Smooth muscle cell (in vitro differentiated cells): ENCODE measurements at regions not wholly inside any gene's neighbourhood (a gene's known extent, or its start where the extent isn't known, plus 50 kb on each side); places are given as distances from the start of the nearest gene placed in this dataset.

Experiments used
- DNase-seq: peaks from one replicate; lab custom pipeline; 2025; ENCODE audit not compliant: unreplicated experiment; lab: John Stamatoyannopoulos, UW
- H2AFZ ChIP-seq: fragments of 200-600 bp; sonication (generic); 2 replicates; pipeline ENCODE4 v1.6.0; 2016; ENCODE audit warnings: antibody characterized with exemption, low read depth, mild to moderate bottlenecking
- H3F3A ChIP-seq: fragments of 200-600 bp; sonication (generic); 2 replicates; pipeline ENCODE4 v1.6.0; 2017; ENCODE audit warnings: antibody characterized with exemption, low read depth
- H3K27ac ChIP-seq: fragments of 200-600 bp; sonication (generic); 2 replicates; pipeline ENCODE4 v1.5.1; 2016; ENCODE audit warnings: low read depth, mild to moderate bottlenecking
- H3K27me3 ChIP-seq: fragments of 200-600 bp; sonication (generic); 2 replicates; pipeline ENCODE4 v1.6.1; 2016; ENCODE audit warnings: low read depth, mild to moderate bottlenecking
- H3K36me3 ChIP-seq: fragments of 200-600 bp; sonication (generic); 2 replicates; pipeline ENCODE4 v1.5.1; 2016; ENCODE audit warnings: low read depth
- H3K4me1 ChIP-seq: fragments of 200-600 bp; sonication (generic); 2 replicates; pipeline ENCODE4 v1.5.1; 2016; ENCODE audit warnings: low read depth
- H3K4me2 ChIP-seq: fragments of 200-600 bp; sonication (generic); 2 replicates; pipeline ENCODE4 v1.6.0; 2016; ENCODE audit warnings: mild to moderate bottlenecking
- H3K4me3 ChIP-seq: fragments of 200-600 bp; sonication (generic); 2 replicates; pipeline ENCODE4 v1.5.1; 2016; ENCODE audit warnings: mild to moderate bottlenecking
- H3K79me2 ChIP-seq: fragments of 200-600 bp; sonication (generic); 2 replicates; pipeline ENCODE4 v1.6.0; 2016; ENCODE audit warnings: low read depth, mild to moderate bottlenecking
- H3K9ac ChIP-seq: fragments of 200-600 bp; sonication (generic); 2 replicates; pipeline ENCODE4 v1.6.0; 2016; ENCODE audit warnings: low read depth
- H3K9me3 ChIP-seq: fragments of 200-600 bp; sonication (generic); replicated peaks from 2 replicates; pipeline ENCODE4 v1.5.1; 2016; ENCODE audit warnings: low read depth
- H4K20me1 ChIP-seq: fragments of 200-600 bp; sonication (generic); 2 replicates; pipeline ENCODE4 v1.6.0; 2016; ENCODE audit warnings: low read depth
- WGBS: methylation state at CpG from one replicate; pipeline ENCODE4 v1.1.7; 2016; ENCODE audit warnings: low lambda C conversion rate; 5-methylcytosine and 5-hydroxymethylcytosine counted together
- TF ChIP-seq, protein P1 (sequence below): fragments of 200-600 bp; sonication (generic); IDR thresholded peaks from 2 replicates; pipeline ENCODE4 v1.5.1; 2017; ENCODE audit warnings: borderline replicate concordance, mild to moderate bottlenecking, antibody characterized with exemption; ENCODE audit not compliant: insufficient read depth, poor library complexity, severe bottlenecking

DNA sequence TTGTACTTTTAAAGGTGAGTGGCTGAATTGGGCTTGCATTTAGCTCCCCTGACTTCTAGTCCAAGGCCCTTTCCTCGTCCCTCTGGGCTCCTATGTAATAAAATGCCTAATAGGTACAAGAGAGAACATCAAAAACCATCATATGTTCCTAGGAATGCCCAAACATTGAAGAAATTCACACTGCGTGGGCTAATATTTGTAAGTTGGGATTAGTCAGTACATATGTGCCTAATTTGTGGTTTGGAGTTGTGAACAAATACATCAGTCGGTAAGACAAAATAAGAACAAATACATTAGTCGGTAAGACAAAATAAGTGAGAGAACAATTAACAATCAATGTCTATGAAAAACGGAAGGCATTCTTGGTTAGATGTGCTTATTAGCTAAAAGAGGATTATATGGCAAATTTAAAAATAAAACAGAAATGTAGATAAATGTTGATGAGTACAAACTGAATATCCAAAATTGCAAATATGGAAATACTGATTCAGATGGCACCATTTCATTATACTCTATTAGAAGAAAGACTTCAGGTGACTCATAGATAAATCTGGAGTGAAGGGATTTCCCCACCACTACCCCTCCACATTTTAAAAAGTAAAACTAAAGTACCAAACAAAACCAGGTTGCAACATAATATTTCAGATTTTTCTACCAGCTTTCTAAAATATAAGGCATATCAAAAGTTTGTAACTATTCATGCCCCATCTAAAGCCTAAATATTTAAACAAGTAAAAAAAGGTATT, 325.4 kb downstream of the ZEB2 start:
- 94% methylated on average over 5 of the region's 5 CpGs for WGBS
- Histone ChIP-seq H3K4me1 (no peaks in the 10 kb centered on the region), H4K20me1 (no peaks in the 10 kb centered on the region)

DNA sequence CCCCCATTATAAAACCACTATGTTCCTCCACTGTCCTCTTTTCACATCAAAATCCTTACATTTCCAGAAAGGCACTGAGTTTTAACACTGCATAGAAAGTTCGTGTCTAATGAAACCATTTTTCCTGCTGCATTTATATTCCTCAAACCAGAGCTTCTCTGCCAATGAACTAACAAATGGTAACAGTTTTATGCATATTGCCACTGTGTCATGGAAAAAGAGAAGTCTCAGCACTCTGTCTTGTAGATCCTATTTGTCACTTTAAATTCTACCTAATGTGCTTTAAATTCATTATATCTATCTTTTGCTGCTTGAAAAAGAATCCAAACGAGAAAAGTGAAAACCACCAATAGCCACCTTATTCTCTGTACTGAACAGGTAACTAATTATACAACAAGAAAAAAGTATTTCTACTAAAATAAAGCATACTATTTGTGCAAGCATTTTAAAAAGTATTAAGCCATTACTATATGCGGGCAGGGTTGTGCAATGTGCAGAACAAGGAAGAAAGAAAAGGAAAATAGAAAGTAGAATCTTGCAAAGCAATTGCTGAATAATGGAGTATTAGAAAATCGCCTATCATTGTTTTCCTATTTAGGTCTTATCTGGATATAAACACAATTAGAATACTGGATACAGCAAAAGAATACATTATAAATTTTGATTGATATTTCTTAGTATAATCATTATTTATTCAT, 328.9 kb downstream of the ZEB2 start:
- DNase-seq: no peak
- 95% methylated on average over 4 of the region's 4 CpGs for WGBS
- Histone ChIP-seq H4K20me1 (no peaks in the 10 kb centered on the region), H3F3A (no peaks in the 10 kb centered on the region), H2AFZ (no peak overlapping the region), H3K4me3 (no peak overlapping the region), H3K36me3 (no peaks in the 10 kb centered on the region), H3K27ac (no peak overlapping the region), H3K9ac (no peak overlapping the region), H3K27me3 (no peaks in the 10 kb centered on the region), H3K9me3 (no peaks in the 10 kb centered on the region), H3K79me2 (no peaks in the 10 kb centered on the region), H3K4me2 (no peak overlapping the region), H3K4me1 (no peaks in the 10 kb centered on the region)
- TF ChIP-seq, protein P1, sequence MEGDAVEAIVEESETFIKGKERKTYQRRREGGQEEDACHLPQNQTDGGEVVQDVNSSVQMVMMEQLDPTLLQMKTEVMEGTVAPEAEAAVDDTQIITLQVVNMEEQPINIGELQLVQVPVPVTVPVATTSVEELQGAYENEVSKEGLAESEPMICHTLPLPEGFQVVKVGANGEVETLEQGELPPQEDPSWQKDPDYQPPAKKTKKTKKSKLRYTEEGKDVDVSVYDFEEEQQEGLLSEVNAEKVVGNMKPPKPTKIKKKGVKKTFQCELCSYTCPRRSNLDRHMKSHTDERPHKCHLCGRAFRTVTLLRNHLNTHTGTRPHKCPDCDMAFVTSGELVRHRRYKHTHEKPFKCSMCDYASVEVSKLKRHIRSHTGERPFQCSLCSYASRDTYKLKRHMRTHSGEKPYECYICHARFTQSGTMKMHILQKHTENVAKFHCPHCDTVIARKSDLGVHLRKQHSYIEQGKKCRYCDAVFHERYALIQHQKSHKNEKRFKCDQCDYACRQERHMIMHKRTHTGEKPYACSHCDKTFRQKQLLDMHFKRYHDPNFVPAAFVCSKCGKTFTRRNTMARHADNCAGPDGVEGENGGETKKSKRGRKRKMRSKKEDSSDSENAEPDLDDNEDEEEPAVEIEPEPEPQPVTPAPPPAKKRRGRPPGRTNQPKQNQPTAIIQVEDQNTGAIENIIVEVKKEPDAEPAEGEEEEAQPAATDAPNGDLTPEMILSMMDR: no peak

More for the DNA sequence above, 325.4 kb downstream of the ZEB2 start:
- Histone ChIP-seq H3K9me3 (no peaks in the 10 kb centered on the region), H3K79me2 (no peaks in the 10 kb centered on the region), H3K27me3 (no peaks in the 10 kb centered on the region), H3K36me3 (no peaks in the 10 kb centered on the region), H3K4me3 (no peak overlapping the region), H3K27ac (no peak overlapping the region), H2AFZ (no peak overlapping the region), H3K9ac (no peak overlapping the region), H3K4me2 (no peak overlapping the region), H3F3A (no peaks in the 10 kb centered on the region)
- TF ChIP-seq, protein P1: no peak
- no peak for DNase-seq

DNA sequence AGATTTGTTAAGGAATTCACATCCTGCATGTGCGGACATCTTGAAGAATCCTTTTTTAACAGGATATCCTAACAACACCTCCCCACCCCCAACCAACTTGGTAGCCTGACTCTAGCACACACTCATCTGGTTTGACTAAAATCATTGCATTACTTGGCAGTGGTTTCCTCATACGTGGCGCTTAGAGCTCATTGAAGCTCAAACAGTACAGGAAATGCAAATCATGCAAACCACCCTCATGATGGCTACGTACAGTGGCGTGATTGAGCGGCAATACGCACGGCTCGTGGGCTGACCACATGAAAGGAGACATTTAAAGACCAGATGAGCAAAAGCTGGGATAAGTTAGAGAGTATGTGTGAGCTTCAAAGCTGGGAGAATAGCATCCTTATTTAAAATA, 336.2 kb downstream of the ZEB2 start:
- Histone ChIP-seq H3K4me2 (no peak overlapping the region), H3K79me2 (no peaks in the 10 kb centered on the region), H3K36me3 (no peaks in the 10 kb centered on the region), H3K9ac (no peak overlapping the region), H2AFZ (no peak overlapping the region), H3F3A (no peaks in the 10 kb centered on the region), H3K27ac (peak overlapping the region; percentile 38), H3K4me1 (no peaks in the 10 kb centered on the region), H3K27me3 (no peaks in the 10 kb centered on the region), H3K9me3 (no peaks in the 10 kb centered on the region), H3K4me3 (no peak overlapping the region), H4K20me1 (no peaks in the 10 kb centered on the region)
- WGBS: 71% methylated on average over 9 of the region's 9 CpGs
- TF ChIP-seq, protein P1: no peak
- DNase-seq: no peak
